GM10248 (cell line): ENCODE measurements at regions not wholly inside any gene's neighbourhood (a gene's known extent, or its start where the extent isn't known, plus 50 kb on each side); places are given as distances from the start of the nearest gene placed in this dataset.
"Not testable (repeated sequence)": the region's sequence is repeated elsewhere in the genome, so short reads cannot be mapped to it uniquely, and the experiment has no call there.

Experiments used
- CTCF ChIA-PET: fragments of 300-600 bp; sonication (Branson Sonifier 250); formaldehyde crosslinking; extraction: SDS; loops from one replicate; lab custom pipeline; 2021; ENCODE audit warnings: antibody characterized with exemption; lab: Yijun Ruan, JAX
- POLR2A ChIA-PET: fragments of 350-650 bp; sonication (Branson Sonifier 250); formaldehyde crosslinking; extraction: SDS; loops from one replicate; lab custom pipeline; 2020; ENCODE audit warnings: antibody characterized with exemption; lab: Yijun Ruan, JAX
- DNase-seq: peaks from one replicate; pipeline ENCODE4 v3.0.0; 2012; ENCODE audit errors: extremely low spot score
- TF ChIP-seq, protein P1 (sequence below): IDR thresholded peaks from 2 replicates; pipeline ENCODE4 v1.5.1; 2012; ENCODE audit warnings: mild to moderate bottlenecking, low read depth; ENCODE audit errors: extremely low read depth, missing control alignments, control extremely low read depth

- CTCF ChIA-PET = no interaction called here
- TF ChIP-seq, protein P1, sequence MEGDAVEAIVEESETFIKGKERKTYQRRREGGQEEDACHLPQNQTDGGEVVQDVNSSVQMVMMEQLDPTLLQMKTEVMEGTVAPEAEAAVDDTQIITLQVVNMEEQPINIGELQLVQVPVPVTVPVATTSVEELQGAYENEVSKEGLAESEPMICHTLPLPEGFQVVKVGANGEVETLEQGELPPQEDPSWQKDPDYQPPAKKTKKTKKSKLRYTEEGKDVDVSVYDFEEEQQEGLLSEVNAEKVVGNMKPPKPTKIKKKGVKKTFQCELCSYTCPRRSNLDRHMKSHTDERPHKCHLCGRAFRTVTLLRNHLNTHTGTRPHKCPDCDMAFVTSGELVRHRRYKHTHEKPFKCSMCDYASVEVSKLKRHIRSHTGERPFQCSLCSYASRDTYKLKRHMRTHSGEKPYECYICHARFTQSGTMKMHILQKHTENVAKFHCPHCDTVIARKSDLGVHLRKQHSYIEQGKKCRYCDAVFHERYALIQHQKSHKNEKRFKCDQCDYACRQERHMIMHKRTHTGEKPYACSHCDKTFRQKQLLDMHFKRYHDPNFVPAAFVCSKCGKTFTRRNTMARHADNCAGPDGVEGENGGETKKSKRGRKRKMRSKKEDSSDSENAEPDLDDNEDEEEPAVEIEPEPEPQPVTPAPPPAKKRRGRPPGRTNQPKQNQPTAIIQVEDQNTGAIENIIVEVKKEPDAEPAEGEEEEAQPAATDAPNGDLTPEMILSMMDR = no peak
Measured at GRCh38 chr1:82785268-82785790, 984.6 kb downstream of the ADGRL2 start.

DNA sequence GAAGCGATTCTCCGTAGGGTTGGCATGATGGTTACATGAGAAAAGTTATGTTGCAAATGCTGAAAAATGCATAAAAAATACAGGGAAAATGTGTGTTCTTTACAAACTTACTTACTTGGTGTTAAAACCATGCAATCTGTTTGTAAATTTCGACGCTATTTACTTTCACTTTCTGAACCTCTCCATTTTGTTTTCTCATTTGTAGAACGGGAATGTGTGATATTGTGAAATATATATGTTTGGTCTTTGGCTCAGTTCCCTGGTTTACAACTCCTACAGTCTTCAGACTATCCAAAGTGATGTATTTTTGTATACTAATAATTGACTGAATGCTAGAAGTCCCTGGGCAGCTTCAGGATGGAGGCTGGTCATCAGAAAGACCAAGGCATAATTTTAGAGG is 982.3 kb downstream of the ADGRL2 start:
- DNase-seq = no peak
- CTCF ChIA-PET = no interaction called here

More at GRCh38 chr1:82785268-82785790, 984.6 kb downstream of the ADGRL2 start:
- no peak for DNase-seq
- POLR2A ChIA-PET = no interaction called here

DNA sequence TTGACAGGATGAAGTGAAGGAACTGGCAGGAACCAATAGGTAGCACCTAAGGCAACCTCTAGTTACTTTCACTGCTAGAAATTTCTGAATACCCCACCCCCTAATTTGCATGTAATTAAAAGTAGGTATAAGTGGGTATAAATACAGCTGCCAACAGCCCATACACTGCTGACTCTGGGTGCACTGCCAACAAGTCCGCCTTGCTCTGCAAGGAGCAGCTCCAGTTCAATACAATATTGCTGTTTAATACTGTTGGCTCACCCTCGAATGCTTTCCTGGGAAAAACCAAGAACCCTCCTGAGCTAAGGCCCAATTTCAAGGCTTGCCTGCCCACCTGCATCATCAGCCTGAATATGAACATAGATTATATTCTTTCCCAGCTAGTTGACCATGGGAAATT is 981.9 kb downstream of the ADGRL2 start:
- TF ChIP-seq, protein P1 = no peak
- no peak for DNase-seq
- ChIA-PET CTCF (interaction anchor here (1.6 kb wide), 1 partner anchor 14 kb away, joined by 5 read pairs; no protein-coding TSS in a partner anchor), POLR2A (no interaction called here)

More for the DNA sequence above, 982.3 kb downstream of the ADGRL2 start:
- POLR2A ChIA-PET = no interaction called here
- TF ChIP-seq, protein P1 = no peak

GRCh38 chr1:82778612-82779011 is 977.9 kb downstream of the ADGRL2 start:
- ChIA-PET CTCF (no interaction called here), POLR2A (no interaction called here)
- DNase-seq = no peak
- TF ChIP-seq, protein P1 = no peak

GRCh38 chr1:82777240-82777639 is 976.5 kb downstream of the ADGRL2 start:
- ChIA-PET POLR2A (no interaction called here), CTCF (interaction anchor here (3.4 kb wide), 1 partner anchor 13 kb away, joined by 12 read pairs; no protein-coding TSS in a partner anchor)
- TF ChIP-seq, protein P1 = no peak
- DNase-seq = no peak

- CTCF ChIA-PET = interaction anchor here (3.4 kb wide), 1 partner anchor 12 kb away, joined by 12 read pairs; no protein-coding TSS in a partner anchor
- POLR2A ChIA-PET, DNase-seq: not testable (repeated sequence)
Measured at GRCh38 chr1:82776730-82777129, 976.0 kb downstream of the ADGRL2 start.

GRCh38 chr1:82775406-82776000 is 974.8 kb downstream of the ADGRL2 start:
- no peak for DNase-seq
- ChIA-PET CTCF (interaction anchor here (1.1 to 3.4 kb wide), 4 partner anchors 11 to 17 kb away, joined by 3 to 12 read pairs (median 3); no protein-coding TSS in a partner anchor), POLR2A (no interaction called here)
- TF ChIP-seq, protein P1 = peak; percentile 21
